B cell (primary cell): ENCODE measurements at regions not wholly inside any gene's neighbourhood (a gene's known extent, or its start where the extent isn't known, plus 50 kb on each side); places are given as distances from the start of the nearest gene placed in this dataset.

Experiments used
- ATAC-seq: fragments of 200-7000 bp; cut with Tn5 transposase; one replicate; pipeline ENCODE4 v1.10.0; 2021; ENCODE audit warnings: low read depth, mild to moderate bottlenecking, moderate number of reproducible peaks, moderate library complexity
- CTCF ChIA-PET: fragments of 350-600 bp; sonication (Branson Sonifier 250); formaldehyde crosslinking; loops from one replicate; lab custom pipeline; 2021; ENCODE audit warnings: antibody characterized with exemption, inconsistent platforms; lab: Charles Lee
- POLR2A ChIA-PET: fragments of 350-600 bp; sonication (Branson Sonifier 250); formaldehyde crosslinking; loops from one replicate; lab custom pipeline; 2021; ENCODE audit warnings: antibody characterized with exemption; lab: Charles Lee
- DNase-seq: peaks from one replicate; pipeline ENCODE4 v3.0.0; 2013
- H2AFZ ChIP-seq: 2 replicates; pipeline ENCODE4 v1.6.1; 2012; ENCODE audit warnings: mild to moderate bottlenecking, low read depth, low read length; ENCODE audit not compliant: insufficient read depth, poor library complexity, severe bottlenecking
- H3K27ac ChIP-seq, 2 donors: 1 replicate in 1 of 2; 2 replicates in 1 of 2; pipeline ENCODE4 v1.5.1; 2012 to 2013; ENCODE audit warnings: low read length in 2 of 2, mild to moderate bottlenecking in 2 of 2, moderate library complexity in 1 of 2
- H3K27me3 ChIP-seq, 4 experiments: fragments of 200-600 bp in 1 of 4; sonication (generic) in 1 of 4; replicated peaks in 1 of 4; 1 replicate in 2 of 4; 2 replicates in 2 of 4; pipeline versions ENCODE4 v1.6.1 to v1.7.0; 2013 to 2016; ENCODE audit warnings: low read length in 3 of 4, mild to moderate bottlenecking in 2 of 4, mixed read lengths in 1 of 4, moderate library complexity in 1 of 4; ENCODE audit not compliant: insufficient read depth in 4 of 4, control insufficient read depth in 3 of 4; ENCODE audit errors: control extremely low read depth in 1 of 4
- H3K36me3 ChIP-seq, 2 experiments: replicated peaks in 1 of 2; 1 replicate in 1 of 2; 2 replicates in 1 of 2; pipeline versions ENCODE4 v1.6.1 to v1.7.1; 2013; ENCODE audit warnings: low read length in 1 of 2; ENCODE audit not compliant: insufficient read depth in 2 of 2, control insufficient read depth in 1 of 2; ENCODE audit errors: control extremely low read depth in 1 of 2, extremely low read depth in 1 of 2
- H3K4me1 ChIP-seq, 2 donors: fragments of 200-600 bp in 1 of 2; sonication (generic) in 1 of 2; 1 replicate in 1 of 2; 2 replicates in 1 of 2; pipeline versions ENCODE4 v1.5.1 to v1.6.1; 2013 to 2017; ENCODE audit warnings: low read length in 2 of 2; ENCODE audit not compliant: control insufficient read depth in 2 of 2, insufficient read depth in 2 of 2
- H3K4me2 ChIP-seq: replicated peaks from 2 replicates; pipeline ENCODE3; 2012; ENCODE audit warnings: mild to moderate bottlenecking, low read depth, low read length; ENCODE audit not compliant: poor library complexity, severe bottlenecking
- H3K4me3 ChIP-seq, 5 experiments: fragments of 200-600 bp in 1 of 5; sonication (generic) in 1 of 5; 1 replicate in 3 of 5; 2 replicates in 2 of 5; pipeline versions ENCODE4 v1.5.1 to v1.7.0; 2011 to 2016; ENCODE audit warnings: low read length in 4 of 5, mild to moderate bottlenecking in 4 of 5, low read depth in 2 of 5, control low read depth in 1 of 5, moderate library complexity in 1 of 5; ENCODE audit not compliant: insufficient read depth in 1 of 5; ENCODE audit errors: control extremely low read depth in 1 of 5, extremely low read depth in 1 of 5
- H3K79me2 ChIP-seq: fragments of 200-600 bp; sonication (generic); one replicate; pipeline ENCODE4 v1.6.0; 2016; ENCODE audit warnings: low read length; ENCODE audit not compliant: control insufficient read depth, insufficient read depth
- H3K9ac ChIP-seq: fragments of 200-600 bp; sonication (generic); 2 replicates; pipeline ENCODE4 v1.6.1; 2017; ENCODE audit warnings: mild to moderate bottlenecking, low read length, moderate library complexity
- H3K9me3 ChIP-seq, 3 donors: one replicate each; pipeline versions ENCODE4 v1.6.1 to v1.7.1; 2013; ENCODE audit warnings: low read length in 2 of 3; ENCODE audit not compliant: control insufficient read depth in 2 of 3, insufficient read depth in 1 of 3; ENCODE audit errors: control extremely low read depth in 1 of 3
- H4K20me1 ChIP-seq: 2 replicates; pipeline ENCODE4 v1.6.0; 2012; ENCODE audit warnings: mild to moderate bottlenecking, low read length; ENCODE audit not compliant: insufficient read depth, control insufficient read depth, poor library complexity, severe bottlenecking
- H3K27ac Mint-ChIP-seq: one replicate; pipeline ENCODE4 v1.8.0; 2021; ENCODE audit warnings: mixed read lengths
- H3K27me3 Mint-ChIP-seq: one replicate; pipeline ENCODE4 v1.8.0; 2021; ENCODE audit warnings: mixed read lengths
- H3K4me1 Mint-ChIP-seq: one replicate; pipeline ENCODE4 v1.8.0; 2021; ENCODE audit warnings: mixed read lengths
- H3K4me3 Mint-ChIP-seq: one replicate; pipeline ENCODE4 v1.8.0; 2021; ENCODE audit warnings: mixed read lengths
- H3K9me3 Mint-ChIP-seq: one replicate; pipeline ENCODE4 v1.8.0; 2022; ENCODE audit warnings: mixed read lengths; ENCODE audit not compliant: insufficient read depth
- EZH2 ChIP-seq: IDR thresholded peaks from 2 replicates; pipeline ENCODE4 v1.6.1; 2012; ENCODE audit warnings: borderline replicate concordance, low read depth, mild to moderate bottlenecking, moderate library complexity, low read length; ENCODE audit not compliant: insufficient read depth, poor library complexity, severe bottlenecking
- WGBS: methylation state at CpG from one replicate; pipeline ENCODE4 v1.1.5; 2013; ENCODE audit warnings: missing lambda C conversion rate; ENCODE audit not compliant: insufficient coverage; 5-methylcytosine and 5-hydroxymethylcytosine counted together
- intact Hi-C: fragments of 100-400 bp; cut with micrococcal nuclease; formaldehyde crosslinking; loops from one replicate; pipeline ENCODE4 v1.10.0; 2022
- TF ChIP-seq, protein P1 (sequence below): fragments of 200-600 bp; IDR thresholded peaks from one replicate; pipeline ENCODE4 v1.8.0; 2022; ENCODE audit warnings: antibody characterized with exemption, mild to moderate bottlenecking

DNA sequence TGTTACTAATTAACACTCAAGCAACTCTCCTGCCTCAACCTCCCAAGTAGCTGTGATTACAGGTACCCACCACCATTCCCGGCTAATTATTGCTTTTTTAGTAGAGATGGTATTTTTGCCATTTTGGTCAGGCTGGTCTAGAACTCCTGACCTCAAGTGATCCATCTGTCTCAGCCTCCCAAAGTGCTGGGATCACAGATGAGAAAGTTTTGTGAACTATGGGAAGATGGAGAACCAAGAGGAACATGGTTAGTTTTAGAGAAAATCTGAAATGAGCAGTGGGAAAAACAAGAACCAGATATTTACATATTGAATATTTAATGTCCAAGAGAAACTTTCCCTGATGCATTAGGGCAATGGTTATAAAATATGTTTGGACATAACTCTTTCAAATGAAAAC lies 863.6 kb upstream of the MIR17HG start:
- no CpG with 5 or more reads among the region's 1 CpG for WGBS
- Histone ChIP-seq H3K36me3 (no peaks in the 10 kb centered on the region), H2AFZ (no peak overlapping the region), H3K27me3 (no peaks in the 10 kb centered on the region), H3K9ac (no peak overlapping the region), H3K9me3 (peaks cover 1 to 3% (median 2%) of the 10 kb centered on the region in 3 donors), H3K4me3 (no peak overlapping the region), H3K27ac (no peak overlapping the region), H3K4me1 (no peaks in the 10 kb centered on the region), H3K79me2 (no peaks in the 10 kb centered on the region), H4K20me1 (no peaks in the 10 kb centered on the region), H3K4me2 (no peak overlapping the region)
- POLR2A ChIA-PET, result no interaction called here
- CTCF ChIA-PET, result no interaction called here
- TF ChIP-seq EZH2, result no peak
- TF ChIP-seq, protein P1, sequence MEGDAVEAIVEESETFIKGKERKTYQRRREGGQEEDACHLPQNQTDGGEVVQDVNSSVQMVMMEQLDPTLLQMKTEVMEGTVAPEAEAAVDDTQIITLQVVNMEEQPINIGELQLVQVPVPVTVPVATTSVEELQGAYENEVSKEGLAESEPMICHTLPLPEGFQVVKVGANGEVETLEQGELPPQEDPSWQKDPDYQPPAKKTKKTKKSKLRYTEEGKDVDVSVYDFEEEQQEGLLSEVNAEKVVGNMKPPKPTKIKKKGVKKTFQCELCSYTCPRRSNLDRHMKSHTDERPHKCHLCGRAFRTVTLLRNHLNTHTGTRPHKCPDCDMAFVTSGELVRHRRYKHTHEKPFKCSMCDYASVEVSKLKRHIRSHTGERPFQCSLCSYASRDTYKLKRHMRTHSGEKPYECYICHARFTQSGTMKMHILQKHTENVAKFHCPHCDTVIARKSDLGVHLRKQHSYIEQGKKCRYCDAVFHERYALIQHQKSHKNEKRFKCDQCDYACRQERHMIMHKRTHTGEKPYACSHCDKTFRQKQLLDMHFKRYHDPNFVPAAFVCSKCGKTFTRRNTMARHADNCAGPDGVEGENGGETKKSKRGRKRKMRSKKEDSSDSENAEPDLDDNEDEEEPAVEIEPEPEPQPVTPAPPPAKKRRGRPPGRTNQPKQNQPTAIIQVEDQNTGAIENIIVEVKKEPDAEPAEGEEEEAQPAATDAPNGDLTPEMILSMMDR, result no peak
- Mint-ChIP-seq H3K27me3 (no peaks in the 10 kb centered on the region), H3K27ac (no peak overlapping the region), H3K4me3 (no peak overlapping the region), H3K4me1 (no peaks in the 10 kb centered on the region), H3K9me3 (peaks cover 2% of the 10 kb centered on the region)
- no peak for DNase-seq
- intact Hi-C loops, result no loop called here
- no peak for ATAC-seq

DNA sequence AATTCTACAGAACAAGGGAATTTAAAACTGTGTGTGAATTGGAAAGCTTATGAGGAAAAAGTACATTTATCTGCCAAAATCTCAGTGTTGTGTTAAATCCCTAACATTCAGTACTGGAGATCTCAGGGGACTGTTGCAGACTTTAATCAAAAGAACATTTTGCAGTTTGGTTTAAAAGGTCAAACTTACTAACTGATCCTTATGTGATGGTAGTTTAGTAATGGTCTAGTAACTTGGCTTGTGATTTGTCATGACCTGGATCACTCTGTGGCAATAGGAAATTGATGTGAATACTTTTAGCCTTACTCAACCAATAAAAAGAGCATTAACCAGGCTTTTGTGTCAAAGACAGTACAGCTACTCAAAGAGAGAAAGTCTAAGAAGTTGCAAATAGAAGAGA lies 862.1 kb upstream of the MIR17HG start:
- H3K4me3 Mint-ChIP-seq, result no peak overlapping the region
- ChIA-PET CTCF (no interaction called here), POLR2A (no interaction called here)
- H3K27me3 Mint-ChIP-seq, result no peaks in the 10 kb centered on the region
- H3K9me3 Mint-ChIP-seq, result peaks cover 2% of the 10 kb centered on the region
- ATAC-seq, result no peak
- Histone ChIP-seq H3K9ac (no peak overlapping the region), H4K20me1 (no peaks in the 10 kb centered on the region), H3K4me1 (no peaks in the 10 kb centered on the region), H3K36me3 (no peaks in the 10 kb centered on the region), H3K4me3 (no peak overlapping the region), H3K9me3 (peaks cover 0 to 3% (median 1%) of the 10 kb centered on the region in 3 donors), H3K27me3 (no peaks in the 10 kb centered on the region), H2AFZ (no peak overlapping the region), H3K4me2 (no peak overlapping the region), H3K79me2 (no peaks in the 10 kb centered on the region), H3K27ac (no peak overlapping the region)
- intact Hi-C loops, result no loop called here
- TF ChIP-seq, protein P1, result no peak
- no peak for TF ChIP-seq EZH2
- no peaks in the 10 kb centered on the region for H3K4me1 Mint-ChIP-seq
- no peak for DNase-seq
- no peak overlapping the region for H3K27ac Mint-ChIP-seq
